ENCODE measurements at regions not wholly inside any gene's neighbourhood (a gene's known extent, or its start where the extent isn't known, plus 50 kb on each side); places are given as distances from the start of the nearest gene placed in this dataset.
"Not testable (repeated sequence)": the region's sequence is repeated elsewhere in the genome, so short reads cannot be mapped to it uniquely, and the experiment has no call there.

GRCh38 chr15:38846346-38846745, 281.7 kb upstream of the RASGRP1 start:
- no peak overlapping the region for H3K27ac ChIP-seq
- DNase-seq = no peak
- H3K4me3 ChIP-seq = no peak overlapping the region
- WGBS, 5 donors = 63 to 76% (median 68%) methylated on average over 2 of the region's 2 CpGs
- no peaks in the 10 kb centered on the region for H3K9me3 ChIP-seq
- peaks cover 0 to 34% (median 0%) of the 10 kb centered on the region in 7 donors for H3K27me3 ChIP-seq (replicated peaks in 1 of 7)
- H3K4me1 ChIP-seq = peaks cover 0 to 8% (median 0%) of the 10 kb centered on the region in 6 donors
- no peaks in the 10 kb centered on the region for H3K36me3 ChIP-seq
- intact Hi-C loops (cut with DNase I; ENCODE audit: low total_unique reads) = no loop called here
- TF ChIP-seq POLR2A (IDR thresholded peaks at IDR 0.05) (no peak), CTCF (IDR thresholded peaks at IDR 0.05 in 8 of 11, conservative IDR thresholded peaks at IDR 0.05 in 3 of 11) (no peak), POLR2AphosphoS5 (IDR thresholded peaks at IDR 0.05) (no peak)

GRCh38 chr15:38847666-38848065, 283.1 kb upstream of the RASGRP1 start:
- TF ChIP-seq POLR2A (IDR thresholded peaks at IDR 0.05) (no peak), POLR2AphosphoS5 (IDR thresholded peaks at IDR 0.05) (no peak), CTCF (IDR thresholded peaks at IDR 0.05 in 8 of 11, conservative IDR thresholded peaks at IDR 0.05 in 3 of 11) (no peak)
- Histone ChIP-seq H3K36me3 (no peaks in the 10 kb centered on the region), H3K27ac (no peak overlapping the region), H3K9me3 (no peaks in the 10 kb centered on the region), H3K4me1 (peaks cover 0 to 8% (median 0%) of the 10 kb centered on the region in 6 donors), H3K27me3 (replicated peaks in 1 of 7) (peaks cover 0 to 23% (median 0%) of the 10 kb centered on the region in 7 donors), H3K4me3 (no peak overlapping the region)
- intact Hi-C loops (cut with DNase I; ENCODE audit: low total_unique reads) = no loop called here
- no peak for DNase-seq
- 81 to 90% (median 85%) methylated on average over 5 of the region's 5 CpGs for WGBS, 5 donors

- TF ChIP-seq POLR2A (IDR thresholded peaks at IDR 0.05) = no peak
- TF ChIP-seq CTCF (IDR thresholded peaks at IDR 0.05 in 8 of 11, conservative IDR thresholded peaks at IDR 0.05 in 3 of 11) = no peak
- no peak for TF ChIP-seq POLR2AphosphoS5 (IDR thresholded peaks at IDR 0.05)
- H3K27ac ChIP-seq = no peak overlapping the region
- no peaks in the 10 kb centered on the region for H3K9me3 ChIP-seq
- 0 to 53% (median 0%) methylated on average over 1 of the region's 1 CpG for WGBS, 5 donors
- no peak overlapping the region for H3K4me3 ChIP-seq
- intact Hi-C loops (cut with DNase I; ENCODE audit: low total_unique reads) = no loop called here
- no peak for DNase-seq
- peaks cover 0 to 6% (median 0%) of the 10 kb centered on the region in 6 donors for H3K4me1 ChIP-seq
- peaks cover 0 to 11% (median 0%) of the 10 kb centered on the region in 7 donors for H3K27me3 ChIP-seq (replicated peaks in 1 of 7)
- no peaks in the 10 kb centered on the region for H3K36me3 ChIP-seq
Measured at GRCh38 chr15:38849046-38849445, 284.4 kb upstream of the RASGRP1 start.

DNA sequence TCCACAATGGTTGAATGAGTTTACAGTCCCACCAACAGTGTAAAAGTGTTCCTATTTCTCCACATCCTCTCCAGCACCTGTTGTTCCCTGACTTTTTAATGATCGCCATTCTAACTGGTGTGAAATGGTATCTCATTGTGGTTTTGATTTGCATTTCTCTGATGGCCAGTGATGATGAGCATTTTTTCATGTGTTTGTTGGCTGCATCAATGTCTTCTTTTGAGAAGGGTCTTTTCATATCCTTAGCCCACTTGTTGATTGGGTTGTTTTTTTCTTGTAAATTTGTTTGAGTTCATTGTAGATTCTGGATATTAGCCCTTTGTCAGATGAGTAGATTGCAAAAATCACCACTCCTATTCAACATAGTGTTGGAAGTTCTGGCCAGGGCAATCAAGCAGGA, 287.6 kb upstream of the RASGRP1 start:
- DNase-seq; H3K4me1 ChIP-seq; H3K27ac ChIP-seq; H3K4me3 ChIP-seq; intact Hi-C loops (cut with DNase I; ENCODE audit: low total_unique reads); H3K9me3 ChIP-seq; H3K36me3 ChIP-seq: not testable (repeated sequence)
- 100% methylated on average over 1 of the region's 1 CpG; no CpG with 5 or more reads in 3 of the 5 donors for WGBS, 5 donors
- H3K27me3 ChIP-seq (replicated peaks in 1 of 7) = peaks cover 0 to 12% (median 0%) of the 10 kb centered on the region in 7 donors

DNA sequence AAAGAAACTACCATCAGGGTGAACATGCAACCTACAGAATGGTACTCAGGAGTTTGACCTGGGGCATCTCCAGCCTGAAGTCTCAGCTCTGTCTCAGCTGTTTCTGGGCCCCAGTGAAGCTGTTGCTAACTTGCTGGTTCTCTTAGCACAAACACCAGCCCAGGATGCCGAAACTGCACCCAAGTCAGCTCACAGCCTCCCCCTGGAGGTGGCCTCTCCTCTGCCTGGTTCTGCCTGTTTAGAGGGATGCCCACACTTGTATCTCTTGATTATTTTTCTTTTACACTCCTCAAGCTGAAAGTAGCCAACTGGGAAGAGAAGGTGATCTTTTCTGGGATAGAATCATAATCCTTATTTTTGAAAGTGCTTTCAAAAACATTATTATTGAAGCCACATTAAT, 289.0 kb upstream of the RASGRP1 start:
- Histone ChIP-seq H3K27ac (no peak overlapping the region), H3K4me1 (no peaks in the 10 kb centered on the region), H3K27me3 (replicated peaks in 1 of 7) (peaks cover 0 to 12% (median 0%) of the 10 kb centered on the region in 7 donors), H3K9me3 (no peaks in the 10 kb centered on the region), H3K36me3 (no peaks in the 10 kb centered on the region), H3K4me3 (no peak overlapping the region)
- intact Hi-C loops (cut with DNase I; ENCODE audit: low total_unique reads) = no loop called here
- TF ChIP-seq CTCF (IDR thresholded peaks at IDR 0.05 in 8 of 11, conservative IDR thresholded peaks at IDR 0.05 in 3 of 11) (peak in 6 of 11 experiments; percentile 20 to 38 (median 28)), POLR2AphosphoS5 (IDR thresholded peaks at IDR 0.05) (no peak), POLR2A (IDR thresholded peaks at IDR 0.05) (no peak)
- WGBS, 5 donors = 57 to 81% (median 69%) methylated on average over 1 of the region's 1 CpG
- DNase-seq = no peak

All from spleen (tissue), 11 donors.